SK-N-SH (cell line): ENCODE measurements at regions not wholly inside any gene's neighbourhood (a gene's known extent, or its start where the extent isn't known, plus 50 kb on each side); places are given as distances from the start of the nearest gene placed in this dataset.
"Not testable (repeated sequence)": the region's sequence is repeated elsewhere in the genome, so short reads cannot be mapped to it uniquely, and the experiment has no call there.

Source experiments
- CTCF ChIA-PET: fragments of 300-600, 350-600 bp; formaldehyde crosslinking; extraction: SDS; loops from one replicate; lab custom pipeline; 2021; lab: Yijun Ruan, JAX
- POLR2A ChIA-PET: fragments of 350-600 bp; sonication (Branson Sonifier 250); formaldehyde crosslinking; extraction: SDS; loops from one replicate; lab custom pipeline; 2020; ENCODE audit warnings: antibody characterized with exemption, inconsistent platforms; lab: Yijun Ruan, JAX
- DNase-seq: peaks from one replicate; pipeline ENCODE4 v3.0.0; 2012
- H2AFZ ChIP-seq: fragments of 200-600 bp; sonication (generic); 2 replicates; pipeline ENCODE4 v1.8.1; 2016; ENCODE audit warnings: antibody characterized with exemption, mild to moderate bottlenecking, low read depth
- H3F3A ChIP-seq: fragments of 200-600 bp; sonication (generic); replicated peaks from 2 replicates; pipeline ENCODE3; 2016; ENCODE audit warnings: antibody characterized with exemption, mild to moderate bottlenecking; ENCODE audit not compliant: insufficient read depth
- H3K27ac ChIP-seq, 2 experiments: fragments of 200-500 bp in 1 of 2; fragments of 200-600 bp in 1 of 2; sonication (Bioruptor generic) in 1 of 2; sonication (generic), shearing (Covaris generic) in 1 of 2; 2 replicates each; pipeline versions ENCODE4 v1.5.1 to v1.6.1; 2014 to 2016; ENCODE audit warnings: low read depth in 2 of 2, inconsistent platforms in 1 of 2, low read length in 1 of 2, mild to moderate bottlenecking in 1 of 2, mixed read lengths in 1 of 2
- H3K27me3 ChIP-seq: fragments of 200-600 bp; sonication (generic), shearing (Covaris generic); 2 replicates; pipeline ENCODE4 v1.6.1; 2016; ENCODE audit warnings: mixed run types; ENCODE audit not compliant: insufficient read depth
- H3K36me3 ChIP-seq, 2 experiments: fragments of 200-500 bp in 1 of 2; fragments of 200-600 bp in 1 of 2; sonication (Bioruptor generic) in 1 of 2; sonication (generic) in 1 of 2; replicated peaks in 1 of 2; 2 replicates each; pipeline versions ENCODE3 to v1.5.1; 2014 to 2016; ENCODE audit warnings: low read length in 1 of 2, mild to moderate bottlenecking in 1 of 2; ENCODE audit not compliant: insufficient read depth in 2 of 2, control insufficient read depth in 1 of 2
- H3K4me1 ChIP-seq, 2 experiments: fragments of 200-500 bp in 1 of 2; fragments of 200-600 bp in 1 of 2; sonication (Bioruptor generic) in 1 of 2; sonication (generic), shearing (Covaris generic) in 1 of 2; 2 replicates each; pipeline versions ENCODE4 v1.5.1 to v1.6.1; 2014 to 2016; ENCODE audit warnings: low read depth in 1 of 2, low read length in 1 of 2, mixed run types in 1 of 2; ENCODE audit not compliant: insufficient read depth in 2 of 2, control insufficient read depth in 1 of 2
- H3K4me2 ChIP-seq: fragments of 200-600 bp; sonication (generic), shearing (Covaris generic); 2 replicates; pipeline ENCODE4 v1.6.1; 2017; ENCODE audit warnings: mixed run types
- H3K4me3 ChIP-seq, 2 experiments: fragments of 200-500 bp in 1 of 2; fragments of 200-600 bp in 1 of 2; sonication (Bioruptor generic) in 1 of 2; sonication (generic), shearing (Covaris generic) in 1 of 2; 2 replicates each; pipeline versions ENCODE4 v1.5.1 to v1.8.1; 2014 to 2016; ENCODE audit warnings: low read depth in 2 of 2, inconsistent platforms in 1 of 2, low read length in 1 of 2, mild to moderate bottlenecking in 1 of 2, mixed read lengths in 1 of 2, moderate library complexity in 1 of 2
- H3K79me2 ChIP-seq: fragments of 200-600 bp; sonication (generic); 2 replicates; pipeline ENCODE4 v1.8.1; 2017; ENCODE audit warnings: mild to moderate bottlenecking; ENCODE audit not compliant: insufficient read depth
- H3K9ac ChIP-seq: fragments of 200-600 bp; sonication (generic); 2 replicates; pipeline ENCODE4 v1.6.1; 2017; ENCODE audit warnings: mixed run types
- H3K9me2 ChIP-seq: fragments of 200-600 bp; sonication (generic); 2 replicates; pipeline ENCODE4 v1.6.1; 2017; ENCODE audit warnings: mixed run types
- H3K9me3 ChIP-seq: fragments of 200-600 bp; sonication (generic); 2 replicates; pipeline ENCODE4 v1.6.1; 2017; ENCODE audit warnings: mixed run types, mild to moderate bottlenecking, moderate library complexity
- H4K20me1 ChIP-seq: fragments of 200-600 bp; sonication (generic); 2 replicates; pipeline ENCODE4 v1.6.1; 2017; ENCODE audit warnings: mild to moderate bottlenecking, mixed run types; ENCODE audit not compliant: insufficient read depth
- CHD2 ChIP-seq: fragments of 150-350 bp; IDR thresholded peaks from 2 replicates; pipeline ENCODE4 v1.6.1; 2018; ENCODE audit warnings: low read length; ENCODE audit not compliant: partially characterized antibody
- ELF1 ChIP-seq: IDR thresholded peaks from 2 replicates; pipeline ENCODE4 v1.4.0; 2012
- FOSL2 ChIP-seq: IDR thresholded peaks from 2 replicates; pipeline ENCODE4 v1.4.0; 2012; ENCODE audit warnings: low read depth, mild to moderate bottlenecking, moderate library complexity, borderline replicate concordance
- JUND ChIP-seq: IDR thresholded peaks from 2 replicates; pipeline ENCODE4 v1.4.0; 2012
- MEF2A ChIP-seq: IDR thresholded peaks from 2 replicates; pipeline ENCODE4 v1.4.0; 2012; ENCODE audit warnings: low read depth, borderline replicate concordance
- NFIC ChIP-seq: IDR thresholded peaks from 2 replicates; pipeline ENCODE4 v1.4.0; 2012; ENCODE audit warnings: borderline replicate concordance
- NRF1 ChIP-seq: IDR thresholded peaks from 2 replicates; pipeline ENCODE4 v1.6.1; 2012; ENCODE audit warnings: low read depth, mild to moderate bottlenecking, low read length
- RFX5 ChIP-seq: IDR thresholded peaks from 2 replicates; pipeline ENCODE4 v1.6.1; 2012; ENCODE audit warnings: mild to moderate bottlenecking, improper control_type of control experiment, low read length
- RXRA ChIP-seq: IDR thresholded peaks from 2 replicates; pipeline ENCODE4 v1.4.0; 2012; ENCODE audit warnings: low read depth, mild to moderate bottlenecking, borderline replicate concordance
- WGBS: methylation state at CpG from one replicate; pipeline ENCODE4 v1.1.6; 2017; ENCODE audit warnings: low lambda C conversion rate; 5-methylcytosine and 5-hydroxymethylcytosine counted together
- TF ChIP-seq, protein P1 (sequence below): IDR thresholded peaks from 2 replicates; pipeline ENCODE4 v1.4.0; 2012; ENCODE audit warnings: low read depth

DNA sequence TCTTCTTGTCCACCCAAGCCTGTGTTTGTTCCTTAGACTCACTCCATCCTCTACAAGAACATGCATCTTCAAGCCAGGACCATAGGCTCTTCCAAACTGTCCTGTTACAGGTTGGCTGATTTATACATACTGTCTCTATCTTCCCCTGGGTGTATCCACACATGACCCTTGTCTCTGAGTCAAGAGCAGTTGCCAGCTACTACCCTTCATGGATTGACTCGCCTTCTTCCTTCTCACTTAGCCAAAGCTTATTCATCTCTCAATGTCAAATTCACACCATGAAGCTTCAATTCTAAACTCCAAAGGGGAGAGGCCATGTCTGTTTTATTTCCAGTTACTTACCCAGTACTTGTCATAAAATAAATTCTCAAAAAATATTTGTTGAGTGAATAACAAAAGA is 64.1 kb upstream of the CACHD1 start:
- ChIA-PET CTCF (no interaction called here), POLR2A (no interaction called here)
- no peak for DNase-seq
- H3K27ac ChIP-seq, result no peak overlapping the region
- H3K27me3 ChIP-seq, result no peaks in the 10 kb centered on the region
- H3K4me2 ChIP-seq, result no peak overlapping the region
- H3K4me3 ChIP-seq, result no peak overlapping the region
- WGBS, result 55% methylated on average over 1 of the region's 1 CpG
- H3K36me3 ChIP-seq, result no peaks in the 10 kb centered on the region
- H2AFZ ChIP-seq, result no peak overlapping the region
- TF ChIP-seq, protein P1, sequence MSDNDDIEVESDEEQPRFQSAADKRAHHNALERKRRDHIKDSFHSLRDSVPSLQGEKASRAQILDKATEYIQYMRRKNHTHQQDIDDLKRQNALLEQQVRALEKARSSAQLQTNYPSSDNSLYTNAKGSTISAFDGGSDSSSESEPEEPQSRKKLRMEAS, result no peak
- TF ChIP-seq, all 33 proteins: peak for 0
- Histone ChIP-seq H3K79me2 (no peaks in the 10 kb centered on the region), H3K9me3 (no peaks in the 10 kb centered on the region), H3K4me1 (peaks cover 0 to 2% of the 10 kb centered on the region in 2 experiments; a peak in 1 of 4 replicates), H4K20me1 (no peaks in the 10 kb centered on the region), H3K9me2 (no peaks in the 10 kb centered on the region), H3F3A (no peaks in the 10 kb centered on the region), H3K9ac (no peak overlapping the region)

DNA sequence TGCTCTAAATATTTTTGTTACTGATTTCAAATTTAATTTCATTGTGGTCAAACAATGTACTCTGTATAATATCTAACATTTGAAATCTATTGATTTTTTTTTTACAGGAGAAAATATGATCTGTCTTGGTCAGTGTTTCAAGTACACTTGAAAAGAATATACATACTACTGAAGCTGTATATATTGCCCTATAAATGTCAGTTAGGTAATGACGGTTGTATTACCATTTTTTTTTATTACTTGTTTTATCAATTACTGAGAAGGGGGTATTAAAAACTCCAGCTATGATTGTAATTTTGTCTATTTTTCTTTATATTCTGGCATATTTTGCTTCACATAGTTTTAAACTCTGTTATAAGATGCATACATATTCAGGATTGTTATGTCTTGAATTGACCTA is 59.7 kb upstream of the CACHD1 start:
- Histone ChIP-seq H4K20me1 (no peaks in the 10 kb centered on the region), H3F3A (no peaks in the 10 kb centered on the region), H3K9ac (no peak overlapping the region), H3K4me3 (no peak overlapping the region), H3K4me2 (no peak overlapping the region), H3K9me2 (no peaks in the 10 kb centered on the region), H3K9me3 (no peaks in the 10 kb centered on the region), H3K36me3 (no peaks in the 10 kb centered on the region), H3K27me3 (no peaks in the 10 kb centered on the region), H3K27ac (no peak overlapping the region), H3K4me1 (no peaks in the 10 kb centered on the region), H2AFZ (no peak overlapping the region), H3K79me2 (no peaks in the 10 kb centered on the region)
- no peak for DNase-seq
- POLR2A ChIA-PET, result no interaction called here
- 80% methylated on average over 1 of the region's 1 CpG for WGBS
- CTCF ChIA-PET, result no interaction called here
- TF ChIP-seq RFX5, result no peak
- no peak for TF ChIP-seq FOSL2
- no peak for TF ChIP-seq RXRA
- TF ChIP-seq, protein P1, result no peak
- no peak for TF ChIP-seq JUND
- no peak for TF ChIP-seq CHD2
- no peak for TF ChIP-seq ELF1
- no peak for TF ChIP-seq NFIC
- no peak for TF ChIP-seq MEF2A
- no peak for TF ChIP-seq NRF1

DNA sequence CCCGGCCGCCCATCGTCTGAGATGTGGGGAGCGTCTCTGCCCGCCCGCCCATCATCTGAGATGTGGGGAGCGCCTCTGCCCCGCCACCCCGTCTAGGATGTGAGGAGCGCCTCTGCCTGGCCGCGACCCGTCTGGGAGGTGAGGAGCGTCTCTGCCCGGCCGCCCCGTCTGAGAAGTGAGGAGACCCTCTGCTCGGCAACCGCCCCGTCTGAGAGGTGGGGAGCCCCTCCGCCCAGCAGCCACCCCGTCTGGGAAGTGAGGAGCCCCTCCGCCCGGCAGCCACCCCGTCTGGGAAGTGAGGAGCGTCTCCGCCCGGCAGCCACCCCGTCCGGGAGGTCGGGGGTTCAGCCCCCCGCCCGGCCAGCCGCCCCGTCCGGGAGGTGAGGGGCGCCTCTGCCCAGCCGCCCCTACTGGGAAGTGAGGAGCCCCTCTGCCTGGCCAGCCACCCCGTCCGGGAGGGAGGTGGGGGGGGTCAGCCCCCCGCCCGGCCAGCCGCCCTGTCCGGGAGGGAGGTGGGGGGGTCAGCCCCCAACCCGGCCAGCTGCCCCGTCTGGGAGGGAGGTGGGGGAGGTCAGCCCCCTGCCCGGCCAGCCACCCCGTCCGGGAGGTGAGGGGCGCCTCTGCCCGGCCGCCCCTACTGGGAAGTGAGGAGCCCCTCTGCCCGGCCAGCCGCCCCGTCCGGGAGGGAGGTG is 54.9 kb upstream of the CACHD1 start:
- H3K27me3 ChIP-seq, POLR2A ChIA-PET, H2AFZ ChIP-seq, DNase-seq, H3K4me2 ChIP-seq, H3K9me3 ChIP-seq, H3K9me2 ChIP-seq, H3K4me3 ChIP-seq, CTCF ChIA-PET, H3K36me3 ChIP-seq, H3K27ac ChIP-seq, H3K9ac ChIP-seq, H3K4me1 ChIP-seq, H3F3A ChIP-seq, H4K20me1 ChIP-seq, H3K79me2 ChIP-seq: not testable (repeated sequence)
- 96% methylated on average over 4 of the region's 56 CpGs for WGBS
